Activated B cell treated with CpG ODN at 0.5 μM for 24 hours (primary cell): ENCODE measurements at regions not wholly inside any gene's neighbourhood (a gene's known extent, or its start where the extent isn't known, plus 50 kb on each side); places are given as distances from the start of the nearest gene placed in this dataset.

Source experiments
- ATAC-seq: fragments of 200-7000 bp; cut with Tn5 transposase; one replicate; pipeline ENCODE4 v1.10.0; 2021; ENCODE audit warnings: low read depth, mild to moderate bottlenecking, moderate library complexity
- CTCF ChIA-PET: fragments of 350-600 bp; sonication (Branson Sonifier 250); formaldehyde crosslinking; loops from one replicate; lab custom pipeline; 2021; ENCODE audit warnings: antibody characterized with exemption; lab: Charles Lee
- POLR2A ChIA-PET: fragments of 350-600 bp; sonication (Branson Sonifier 250); formaldehyde crosslinking; loops from one replicate; lab custom pipeline; 2021; ENCODE audit warnings: antibody characterized with exemption; lab: Charles Lee
- DNase-seq: peaks from one replicate; pipeline ENCODE4 v3.0.0; 2022
- H3K27ac Mint-ChIP-seq: one replicate; pipeline ENCODE4 v1.8.0; 2020; ENCODE audit warnings: mixed read lengths
- H3K27me3 Mint-ChIP-seq: one replicate; pipeline ENCODE4 v1.8.0; 2021; ENCODE audit warnings: mixed read lengths
- H3K36me3 Mint-ChIP-seq: one replicate; pipeline ENCODE4 v1.8.0; 2021; ENCODE audit warnings: low read depth, mixed read lengths
- H3K4me1 Mint-ChIP-seq: one replicate; pipeline ENCODE4 v1.8.0; 2021; ENCODE audit warnings: mixed read lengths
- H3K4me3 Mint-ChIP-seq: one replicate; pipeline ENCODE4 v1.8.0; 2020; ENCODE audit warnings: mild to moderate bottlenecking, mixed read lengths
- H3K9me3 Mint-ChIP-seq: one replicate; pipeline ENCODE4 v1.8.0; 2020; ENCODE audit warnings: mixed read lengths
- intact Hi-C: fragments of 100-400 bp; cut with micrococcal nuclease; formaldehyde crosslinking; loops from one replicate; pipeline ENCODE4 v1.15.1; 2024
- TF ChIP-seq, protein P1 (sequence below): fragments of 200-600 bp; IDR thresholded peaks from one replicate; pipeline ENCODE4 v1.8.0; 2022; ENCODE audit warnings: antibody characterized with exemption, mild to moderate bottlenecking

DNA sequence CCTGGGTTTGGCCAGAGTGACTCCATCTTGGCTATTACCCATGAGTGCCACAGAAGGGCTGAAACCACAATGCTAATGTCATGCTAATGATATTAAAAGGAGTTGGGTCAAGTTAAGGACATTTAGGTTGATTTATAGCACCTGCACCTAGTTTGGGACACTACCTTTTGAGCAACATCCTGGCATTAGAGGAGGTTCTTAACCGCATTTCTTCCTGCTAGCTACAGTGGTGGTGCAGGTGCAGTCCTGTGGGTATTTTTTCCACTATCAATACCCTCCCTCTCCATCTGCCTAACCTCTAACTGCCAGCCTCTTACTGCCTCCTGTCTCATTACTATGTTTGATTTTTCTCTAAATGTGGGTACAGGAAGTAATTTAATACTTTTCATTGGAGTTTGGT, 1276.1 kb downstream of the FSTL5 start:
- Mint-ChIP-seq H3K36me3 (no peaks in the 10 kb centered on the region), H3K27me3 (no peaks in the 10 kb centered on the region), H3K27ac (no peak overlapping the region), H3K9me3 (peaks cover 2% of the 10 kb centered on the region), H3K4me3 (no peak overlapping the region), H3K4me1 (no peaks in the 10 kb centered on the region)
- intact Hi-C loops, result no loop called here
- ATAC-seq (no peak), DNase-seq (no peak)
- POLR2A ChIA-PET, result no interaction called here
- CTCF ChIA-PET, result no interaction called here
- TF ChIP-seq, protein P1, sequence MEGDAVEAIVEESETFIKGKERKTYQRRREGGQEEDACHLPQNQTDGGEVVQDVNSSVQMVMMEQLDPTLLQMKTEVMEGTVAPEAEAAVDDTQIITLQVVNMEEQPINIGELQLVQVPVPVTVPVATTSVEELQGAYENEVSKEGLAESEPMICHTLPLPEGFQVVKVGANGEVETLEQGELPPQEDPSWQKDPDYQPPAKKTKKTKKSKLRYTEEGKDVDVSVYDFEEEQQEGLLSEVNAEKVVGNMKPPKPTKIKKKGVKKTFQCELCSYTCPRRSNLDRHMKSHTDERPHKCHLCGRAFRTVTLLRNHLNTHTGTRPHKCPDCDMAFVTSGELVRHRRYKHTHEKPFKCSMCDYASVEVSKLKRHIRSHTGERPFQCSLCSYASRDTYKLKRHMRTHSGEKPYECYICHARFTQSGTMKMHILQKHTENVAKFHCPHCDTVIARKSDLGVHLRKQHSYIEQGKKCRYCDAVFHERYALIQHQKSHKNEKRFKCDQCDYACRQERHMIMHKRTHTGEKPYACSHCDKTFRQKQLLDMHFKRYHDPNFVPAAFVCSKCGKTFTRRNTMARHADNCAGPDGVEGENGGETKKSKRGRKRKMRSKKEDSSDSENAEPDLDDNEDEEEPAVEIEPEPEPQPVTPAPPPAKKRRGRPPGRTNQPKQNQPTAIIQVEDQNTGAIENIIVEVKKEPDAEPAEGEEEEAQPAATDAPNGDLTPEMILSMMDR, result no peak

DNA sequence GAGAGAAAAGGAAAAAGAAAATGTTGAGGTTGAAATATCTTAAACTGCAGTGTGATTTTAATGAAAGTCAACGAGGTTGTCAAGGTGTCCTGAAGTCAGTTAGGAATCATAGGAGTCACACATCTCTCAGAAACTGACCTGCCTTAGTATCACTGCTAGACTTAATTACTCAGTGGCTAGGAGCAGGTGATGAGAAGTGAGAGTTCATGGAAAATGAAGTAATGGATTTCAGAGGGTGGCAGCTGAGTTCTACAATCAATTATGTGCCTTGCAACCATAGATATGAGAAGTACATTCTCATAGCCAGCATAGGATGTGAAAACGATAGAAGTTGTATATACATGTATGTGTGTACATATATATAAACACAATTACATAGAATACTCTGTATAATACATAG, 1269.7 kb downstream of the FSTL5 start:
- Mint-ChIP-seq H3K36me3 (no peaks in the 10 kb centered on the region), H3K27me3 (no peaks in the 10 kb centered on the region), H3K27ac (no peak overlapping the region), H3K9me3 (peaks cover 3% of the 10 kb centered on the region), H3K4me1 (no peaks in the 10 kb centered on the region), H3K4me3 (no peak overlapping the region)
- TF ChIP-seq, protein P1, result no peak
- no peak for DNase-seq
- intact Hi-C loops, result no loop called here
- ChIA-PET CTCF (no interaction called here), POLR2A (no interaction called here)
- no peak for ATAC-seq

DNA sequence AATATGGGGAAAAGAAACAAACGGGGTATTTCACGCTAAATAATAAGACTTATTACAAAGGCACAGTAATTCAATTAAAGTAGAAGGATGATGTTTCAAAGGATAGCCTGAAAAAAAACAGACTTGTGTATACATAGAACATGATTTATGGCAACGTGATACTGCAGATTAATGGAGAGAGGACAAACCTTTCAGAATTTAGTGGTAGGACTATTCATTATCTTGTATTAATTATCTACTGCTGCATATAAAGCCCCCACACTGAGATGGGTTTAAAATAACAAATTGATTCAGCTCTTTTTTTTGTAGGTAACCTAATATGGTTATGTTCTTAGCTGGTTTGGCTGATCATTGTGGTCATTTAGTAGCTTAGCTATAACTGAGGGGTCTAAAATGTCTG, 1269.0 kb downstream of the FSTL5 start:
- Mint-ChIP-seq H3K9me3 (peaks cover 3% of the 10 kb centered on the region), H3K4me3 (no peak overlapping the region), H3K36me3 (no peaks in the 10 kb centered on the region), H3K4me1 (no peaks in the 10 kb centered on the region), H3K27ac (no peak overlapping the region), H3K27me3 (no peaks in the 10 kb centered on the region)
- POLR2A ChIA-PET, result no interaction called here
- ATAC-seq, result no peak
- CTCF ChIA-PET, result no interaction called here
- intact Hi-C loops, result no loop called here
- TF ChIP-seq, protein P1, result no peak
- DNase-seq, result no peak

DNA sequence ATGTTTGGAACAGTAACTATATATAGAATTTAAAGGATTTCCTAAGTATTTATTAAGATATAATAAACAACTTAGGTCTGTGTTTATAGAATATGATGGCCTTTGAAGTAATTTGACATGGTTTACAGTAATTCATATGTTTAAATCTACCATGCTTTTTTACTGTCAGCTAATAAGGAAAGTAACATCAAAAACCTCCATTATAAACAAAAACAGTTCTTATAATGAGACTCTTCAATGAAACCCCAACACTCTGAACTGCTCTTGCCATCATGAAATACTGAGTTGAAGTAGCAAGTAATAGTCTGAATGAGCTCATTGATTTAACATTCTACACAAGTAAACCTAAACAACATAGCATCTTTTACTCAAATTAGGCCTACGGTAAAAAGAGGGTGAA, 1236.5 kb downstream of the FSTL5 start:
- TF ChIP-seq, protein P1, result no peak
- ATAC-seq, result no peak
- Mint-ChIP-seq H3K9me3 (peaks cover 8% of the 10 kb centered on the region), H3K27me3 (no peaks in the 10 kb centered on the region), H3K4me1 (no peaks in the 10 kb centered on the region), H3K36me3 (no peaks in the 10 kb centered on the region), H3K27ac (no peak overlapping the region), H3K4me3 (no peak overlapping the region)
- POLR2A ChIA-PET, result no interaction called here
- CTCF ChIA-PET, result no interaction called here
- no peak for DNase-seq
- intact Hi-C loops, result no loop called here

DNA sequence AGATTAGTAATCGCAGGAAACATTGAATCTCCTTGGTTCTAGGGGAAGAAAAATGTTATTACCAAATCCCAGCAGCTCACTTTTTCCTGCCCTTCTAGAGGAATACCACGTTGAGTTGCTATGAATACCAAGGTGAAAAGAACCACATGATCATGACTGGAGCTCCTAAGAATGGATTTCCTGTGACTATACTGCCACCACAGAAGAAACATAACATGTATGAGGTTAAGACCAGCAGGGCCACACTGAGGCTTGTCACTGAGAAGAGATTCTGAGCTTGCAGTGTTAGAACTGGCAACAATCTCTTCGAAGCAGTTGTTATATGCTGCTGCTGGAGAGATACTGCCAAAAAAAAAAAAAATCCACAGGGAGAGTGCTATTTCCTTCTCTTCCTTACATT, 1235.3 kb downstream of the FSTL5 start:
- Mint-ChIP-seq H3K36me3 (no peaks in the 10 kb centered on the region), H3K9me3 (peaks cover 7% of the 10 kb centered on the region), H3K27me3 (no peaks in the 10 kb centered on the region), H3K4me1 (no peaks in the 10 kb centered on the region), H3K27ac (no peak overlapping the region), H3K4me3 (no peak overlapping the region)
- TF ChIP-seq, protein P1, result no peak
- ChIA-PET POLR2A (no interaction called here), CTCF (no interaction called here)
- ATAC-seq (no peak), DNase-seq (no peak)
- intact Hi-C loops, result no loop called here
